Stimulated activated CD8-positive, alpha-beta memory T cell treated with anti-CD3 and anti-CD28 coated beads, Interleukin-4, amount 100 ng/mL, for 4 hours (primary cell): ENCODE measurements at regions not wholly inside any gene's neighbourhood (a gene's known extent, or its start where the extent isn't known, plus 50 kb on each side); places are given as distances from the start of the nearest gene placed in this dataset.

ENCODE experiments used
- DNase-seq, 2 donors: peaks; one replicate each; pipeline ENCODE4 v3.0.0-alpha.2; 2020; ENCODE audit warnings: low read depth in 2 of 2, low spot score in 1 of 2

- DNase-seq: no peak
Observed at GRCh38 chr2:120809151-120809550, 73.5 kb downstream of the GLI2 start.

- DNase-seq: no peak
Observed at GRCh38 chr2:120809609-120810440, 74.2 kb downstream of the GLI2 start.

- DNase-seq: no peak
Observed at GRCh38 chr2:120810639-120811038, 75.0 kb downstream of the GLI2 start.

GRCh38 chr2:120812866-120813265, 77.2 kb downstream of the GLI2 start:
- DNase-seq: no peak

- DNase-seq: no peak
Observed at GRCh38 chr2:120814352-120814751, 78.7 kb downstream of the GLI2 start.

- DNase-seq: no peak
Observed at GRCh38 chr2:120815292-120815691, 79.6 kb downstream of the GLI2 start.

GRCh38 chr2:120817136-120817955, 81.7 kb downstream of the GLI2 start:
- no peak for DNase-seq

GRCh38 chr2:120817956-120818325, 82.3 kb downstream of the GLI2 start:
- no peak for DNase-seq

- DNase-seq: no peak
Observed at GRCh38 chr2:120818441-120818920, 82.8 kb downstream of the GLI2 start.

GRCh38 chr2:120819720-120820210, 84.1 kb downstream of the GLI2 start:
- DNase-seq: no peak

GRCh38 chr2:120820263-120820952, 84.7 kb downstream of the GLI2 start:
- no peak for DNase-seq

- DNase-seq: no peak
Observed at GRCh38 chr2:120820953-120821279, 85.2 kb downstream of the GLI2 start.

- no peak for DNase-seq
Observed at GRCh38 chr2:120821446-120822160, 85.9 kb downstream of the GLI2 start.

GRCh38 chr2:120822933-120823332, 87.3 kb downstream of the GLI2 start:
- DNase-seq: no peak

- DNase-seq: no peak
Observed at GRCh38 chr2:120823551-120823950, 87.9 kb downstream of the GLI2 start.

- DNase-seq: no peak
Observed at GRCh38 chr2:120824246-120824645, 88.6 kb downstream of the GLI2 start.

GRCh38 chr2:120825370-120826259, 89.9 kb downstream of the GLI2 start:
- DNase-seq: no peak

GRCh38 chr2:120826260-120826648, 90.6 kb downstream of the GLI2 start:
- no peak for DNase-seq

GRCh38 chr2:120826716-120827410, 91.2 kb downstream of the GLI2 start:
- DNase-seq: no peak
